Esophagus muscularis mucosa (tissue), 4 donors: ENCODE measurements at regions not wholly inside any gene's neighbourhood (a gene's known extent, or its start where the extent isn't known, plus 50 kb on each side); places are given as distances from the start of the nearest gene placed in this dataset.
"Not testable (repeated sequence)": the region's sequence is repeated elsewhere in the genome, so short reads cannot be mapped to it uniquely, and the experiment has no call there.

Experiments used
- DNase-seq: peaks from one replicate; pipeline ENCODE4 v3.0.0-alpha.2; 2017; ENCODE audit errors: extremely low spot score
- H3K27ac ChIP-seq, 4 donors: fragments of 200-600 bp; sonication (generic); replicated peaks in 1 of 4; 1 replicate in 3 of 4; 2 replicates in 1 of 4; pipeline ENCODE4 v1.5.1; 2016 to 2019; ENCODE audit warnings: mild to moderate bottlenecking in 1 of 4
- H3K27me3 ChIP-seq, 4 donors: fragments of 200-600 bp; sonication (generic); one replicate each; pipeline versions ENCODE4 v1.5.1 to v1.6.0; 2016 to 2019
- H3K36me3 ChIP-seq, 4 donors: fragments of 200-600 bp; sonication (generic); one replicate each; pipeline ENCODE4 v1.5.1; 2016 to 2019
- H3K4me1 ChIP-seq, 4 donors: fragments of 200-600 bp; sonication (generic); one replicate each; pipeline ENCODE4 v1.5.1; 2016 to 2019
- H3K4me3 ChIP-seq, 4 donors: fragments of 200-600 bp; sonication (generic); 1 replicate in 2 of 4; 2 replicates in 2 of 4; pipeline ENCODE4 v1.5.1; 2016 to 2019; ENCODE audit warnings: mild to moderate bottlenecking in 4 of 4, moderate library complexity in 1 of 4
- H3K9me3 ChIP-seq, 4 donors: fragments of 200-600 bp; sonication (generic); 1 replicate in 3 of 4; 2 replicates in 1 of 4; pipeline ENCODE4 v1.5.1; 2016 to 2019
- WGBS: methylation state at CpG from one replicate; pipeline ENCODE4 v1.1.5; 2018; 5-methylcytosine and 5-hydroxymethylcytosine counted together
- intact Hi-C: fragments of 100-400 bp; cut with DNase I; formaldehyde crosslinking; loops from one replicate; pipeline ENCODE4 v1.15.1; 2023

GRCh38 chr21:6428498-6429092 lies 4092.8 kb upstream of the TPTE start:
- H3K4me1 ChIP-seq, H3K4me3 ChIP-seq, DNase-seq, H3K9me3 ChIP-seq, intact Hi-C loops, H3K27me3 ChIP-seq, H3K36me3 ChIP-seq, H3K27ac ChIP-seq: not testable (repeated sequence)
- no CpG with 5 or more reads among the region's 25 CpGs for WGBS

GRCh38 chr21:6429924-6430323 lies 4091.5 kb upstream of the TPTE start:
- H3K9me3 ChIP-seq, H3K27me3 ChIP-seq, DNase-seq, intact Hi-C loops, H3K27ac ChIP-seq, H3K36me3 ChIP-seq, H3K4me1 ChIP-seq, H3K4me3 ChIP-seq: not testable (repeated sequence)
- WGBS = no CpG with 5 or more reads among the region's 8 CpGs

DNA sequence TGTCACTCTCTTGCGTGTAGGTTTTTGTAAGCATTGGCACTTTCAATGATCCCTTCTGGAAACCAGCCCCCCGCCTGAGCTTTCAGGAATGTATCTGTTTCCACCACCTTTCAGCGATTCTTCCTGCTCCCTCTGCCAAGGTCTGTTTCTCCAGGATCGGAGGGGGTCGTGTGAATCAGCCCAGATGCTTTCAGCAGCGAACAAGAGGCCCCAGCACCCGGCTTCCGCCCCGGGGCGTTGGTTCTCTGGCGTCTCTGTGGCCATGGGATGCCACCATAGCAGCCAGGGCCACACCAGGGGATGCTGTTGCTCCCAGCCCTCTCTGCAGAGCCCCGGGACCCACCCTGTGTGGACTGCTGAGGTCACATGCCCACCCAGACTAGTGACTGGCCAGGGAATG lies 4088.2 kb upstream of the TPTE start:
- H3K27ac ChIP-seq, H3K9me3 ChIP-seq, H3K27me3 ChIP-seq, H3K4me1 ChIP-seq, H3K36me3 ChIP-seq, DNase-seq, H3K4me3 ChIP-seq, intact Hi-C loops: not testable (repeated sequence)
- WGBS = no CpG with 5 or more reads among the region's 12 CpGs

- intact Hi-C loops, H3K27me3 ChIP-seq, H3K27ac ChIP-seq, H3K9me3 ChIP-seq, H3K4me1 ChIP-seq, H3K36me3 ChIP-seq, H3K4me3 ChIP-seq, DNase-seq: not testable (repeated sequence)
- WGBS = no CpG with 5 or more reads among the region's 15 CpGs
These were observed 4085.2 kb upstream of the TPTE start for GRCh38 chr21:6436205-6436604.

GRCh38 chr21:6436971-6437833 lies 4084.2 kb upstream of the TPTE start:
- H3K9me3 ChIP-seq, H3K4me1 ChIP-seq, H3K27me3 ChIP-seq, intact Hi-C loops, DNase-seq, H3K27ac ChIP-seq, H3K4me3 ChIP-seq, H3K36me3 ChIP-seq: not testable (repeated sequence)
- 100% methylated on average over 1 of the region's 21 CpGs for WGBS

DNA sequence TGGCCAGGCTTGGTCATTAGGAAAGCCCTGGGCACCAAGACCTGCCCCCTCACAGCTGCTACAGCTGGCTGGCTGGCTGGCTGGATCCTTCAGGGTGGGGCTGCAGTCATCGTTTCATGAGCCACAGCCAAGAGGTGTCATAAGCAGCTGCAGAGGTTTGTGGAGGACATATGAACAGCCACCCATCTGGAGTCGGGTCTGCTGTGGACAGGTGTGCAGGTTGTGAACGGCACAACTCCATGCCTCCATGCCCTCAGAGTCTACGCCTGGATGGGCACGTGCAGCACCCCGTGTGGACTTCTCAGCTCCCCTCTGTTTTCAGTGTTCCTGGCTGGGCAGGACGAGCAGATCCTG lies 4083.6 kb upstream of the TPTE start:
- H3K27me3 ChIP-seq, H3K4me1 ChIP-seq, H3K9me3 ChIP-seq, H3K4me3 ChIP-seq, H3K36me3 ChIP-seq, intact Hi-C loops, DNase-seq, H3K27ac ChIP-seq: not testable (repeated sequence)
- no CpG with 5 or more reads among the region's 7 CpGs for WGBS

DNA sequence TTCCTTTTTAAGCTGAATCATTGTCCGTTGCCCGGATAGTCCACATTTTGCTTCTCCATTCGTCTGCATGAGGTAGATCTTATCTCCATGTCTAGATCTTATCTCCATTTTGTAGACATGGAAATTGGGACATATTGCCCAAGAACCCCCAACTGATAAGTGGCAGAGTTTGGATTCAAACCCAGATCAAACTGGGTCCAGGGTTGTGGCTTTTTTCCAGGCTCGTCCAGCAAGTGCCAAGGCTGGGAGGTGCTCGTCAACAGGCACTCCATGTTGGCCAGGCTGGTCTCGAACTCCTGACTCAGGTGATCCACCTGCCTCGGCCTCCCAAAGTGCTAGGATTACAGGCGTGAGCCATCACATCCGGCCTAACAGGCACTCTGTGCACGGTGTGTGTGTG lies 4082.3 kb upstream of the TPTE start:
- H3K27me3 ChIP-seq, intact Hi-C loops, H3K9me3 ChIP-seq, H3K36me3 ChIP-seq, DNase-seq, H3K4me1 ChIP-seq, H3K27ac ChIP-seq, H3K4me3 ChIP-seq: not testable (repeated sequence)
- WGBS = no CpG with 5 or more reads among the region's 10 CpGs

GRCh38 chr21:6454648-6455340 lies 4066.6 kb upstream of the TPTE start:
- H3K27ac ChIP-seq, H3K27me3 ChIP-seq, DNase-seq, H3K9me3 ChIP-seq, H3K4me3 ChIP-seq, intact Hi-C loops, H3K36me3 ChIP-seq, H3K4me1 ChIP-seq: not testable (repeated sequence)
- WGBS = no CpG with 5 or more reads among the region's 26 CpGs

GRCh38 chr21:6456011-6456661 lies 4065.2 kb upstream of the TPTE start:
- H3K27ac ChIP-seq, H3K4me1 ChIP-seq, intact Hi-C loops, H3K27me3 ChIP-seq, H3K9me3 ChIP-seq, H3K4me3 ChIP-seq, DNase-seq, H3K36me3 ChIP-seq: not testable (repeated sequence)
- WGBS = no CpG with 5 or more reads among the region's 18 CpGs

GRCh38 chr21:6459761-6460160 lies 4061.6 kb upstream of the TPTE start:
- DNase-seq, intact Hi-C loops, H3K36me3 ChIP-seq, H3K4me3 ChIP-seq, H3K27ac ChIP-seq, H3K4me1 ChIP-seq, H3K27me3 ChIP-seq, H3K9me3 ChIP-seq: not testable (repeated sequence)
- WGBS = no CpG with 5 or more reads among the region's 12 CpGs

DNA sequence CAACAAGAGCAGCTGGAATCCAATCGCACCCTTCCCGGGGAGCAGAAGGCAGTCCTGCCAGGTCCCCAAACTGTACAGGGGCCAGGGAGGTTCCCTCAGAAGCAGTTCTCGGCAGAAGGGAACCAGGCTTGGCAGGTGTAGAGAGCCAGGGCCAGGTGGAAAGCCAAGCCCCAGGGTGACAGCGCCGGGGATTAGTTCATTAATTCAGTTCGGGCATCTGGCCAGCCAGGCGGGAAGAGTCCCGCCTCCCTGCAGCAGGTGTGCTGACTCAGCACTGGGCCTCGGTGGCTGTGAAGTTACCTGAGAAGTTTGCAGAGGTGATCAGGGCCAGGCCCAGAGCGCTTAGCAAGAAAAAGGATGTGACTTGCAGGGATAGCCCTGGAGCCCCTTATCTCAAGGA lies 4060.0 kb upstream of the TPTE start:
- H3K4me1 ChIP-seq, intact Hi-C loops, H3K9me3 ChIP-seq, H3K27me3 ChIP-seq, H3K36me3 ChIP-seq, H3K27ac ChIP-seq, DNase-seq, H3K4me3 ChIP-seq: not testable (repeated sequence)
- WGBS = no CpG with 5 or more reads among the region's 10 CpGs

DNA sequence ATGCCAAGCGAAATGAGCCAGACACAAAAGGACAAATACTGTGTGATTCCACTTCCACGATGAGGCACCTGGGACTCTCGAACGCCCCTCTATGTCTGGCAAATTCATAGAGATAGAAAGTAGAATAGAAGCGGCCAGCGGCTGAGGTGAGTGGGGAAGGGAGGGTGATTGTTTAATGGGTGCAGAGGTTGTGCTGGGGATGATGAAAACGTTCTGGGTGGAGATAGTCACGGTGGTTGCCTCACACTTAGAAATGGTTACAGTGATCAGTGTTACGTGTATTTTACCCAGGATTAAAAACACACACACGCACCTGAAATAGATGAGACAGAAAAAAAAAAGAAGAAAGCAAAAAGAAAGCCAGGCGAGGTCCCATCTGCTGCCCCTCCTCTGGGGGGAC lies 4057.0 kb upstream of the TPTE start:
- intact Hi-C loops, H3K9me3 ChIP-seq, H3K27me3 ChIP-seq, H3K27ac ChIP-seq, H3K4me1 ChIP-seq, DNase-seq, H3K36me3 ChIP-seq, H3K4me3 ChIP-seq: not testable (repeated sequence)
- WGBS = no CpG with 5 or more reads among the region's 11 CpGs
